ENCODE measurements at regions not wholly inside any gene's neighbourhood (a gene's known extent, or its start where the extent isn't known, plus 50 kb on each side); places are given as distances from the start of the nearest gene placed in this dataset.

- Histone ChIP-seq H3K36me3 (ENCODE audit: control insufficient read depth in 2 of 2, insufficient read depth in 1 of 2, low read length in 2 of 2) (no peaks in the 10 kb centered on the region), H3K4me1 (ENCODE audit: control insufficient read depth, insufficient read depth, low read length) (no peaks in the 10 kb centered on the region), H3K27ac (ENCODE audit: extremely low read depth, low read depth, low read length) (no peak overlapping the region), H3K9me3 (ENCODE audit: control insufficient read depth, insufficient read depth, low read depth, low read length) (no peaks in the 10 kb centered on the region), H3K4me3 (ENCODE audit: low read depth, low read length) (no peak overlapping the region)
- TF ChIP-seq, protein P1, sequence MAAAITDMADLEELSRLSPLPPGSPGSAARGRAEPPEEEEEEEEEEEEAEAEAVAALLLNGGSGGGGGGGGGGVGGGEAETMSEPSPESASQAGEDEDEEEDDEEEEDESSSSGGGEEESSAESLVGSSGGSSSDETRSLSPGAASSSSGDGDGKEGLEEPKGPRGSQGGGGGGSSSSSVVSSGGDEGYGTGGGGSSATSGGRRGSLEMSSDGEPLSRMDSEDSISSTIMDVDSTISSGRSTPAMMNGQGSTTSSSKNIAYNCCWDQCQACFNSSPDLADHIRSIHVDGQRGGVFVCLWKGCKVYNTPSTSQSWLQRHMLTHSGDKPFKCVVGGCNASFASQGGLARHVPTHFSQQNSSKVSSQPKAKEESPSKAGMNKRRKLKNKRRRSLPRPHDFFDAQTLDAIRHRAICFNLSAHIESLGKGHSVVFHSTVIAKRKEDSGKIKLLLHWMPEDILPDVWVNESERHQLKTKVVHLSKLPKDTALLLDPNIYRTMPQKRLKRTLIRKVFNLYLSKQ (tag by site-specific recombination; IDR thresholded peaks at IDR 0.05; ENCODE audit: borderline replicate concordance): no peak
- TF ChIP-seq ZNF433 (tag by site-specific recombination; IDR thresholded peaks at IDR 0.05; ENCODE audit: low read depth): no peak
- no peak for TF ChIP-seq ZNF184 (tag by site-specific recombination; IDR thresholded peaks at IDR 0.05)
- no peak for TF ChIP-seq ZNF549 (tag by site-specific recombination; IDR thresholded peaks at IDR 0.05)
- ChIA-PET CTCF (no interaction called here), POLR2A (no interaction called here)
Measured at GRCh38 chr12:45626965-45627364, 102.5 kb upstream of the ARID2 start.

- H3K4me1 ChIP-seq (ENCODE audit: control insufficient read depth, insufficient read depth, low read length): no peaks in the 10 kb centered on the region
- H3K9me3 ChIP-seq (ENCODE audit: control insufficient read depth, insufficient read depth, low read depth, low read length): no peaks in the 10 kb centered on the region
- POLR2A ChIA-PET: interaction anchor here (0.6 kb wide), 1 partner anchor 29 kb away, joined by 3 read pairs; no protein-coding TSS in a partner anchor
- CTCF ChIA-PET: no interaction called here
- TF ChIP-seq SP3 (tag by site-specific recombination; IDR thresholded peaks at IDR 0.05) (no peak), ZNF335 (tag by site-specific recombination; conservative IDR thresholded peaks at IDR 0.05) (no peak), GLI2 (tag by site-specific recombination; IDR thresholded peaks at IDR 0.05; ENCODE audit: borderline replicate concordance, low read depth) (no peak), ZNF791 (tag by site-specific recombination; IDR thresholded peaks at IDR 0.05) (no peak), ZNF184 (tag by site-specific recombination; IDR thresholded peaks at IDR 0.05) (no peak), ZNF10 (tag by site-specific recombination; IDR thresholded peaks at IDR 0.05) (no peak), ZBTB7A (tag by site-specific recombination; IDR thresholded peaks at IDR 0.05; ENCODE audit: low read depth) (no peak), ZFP69B (tag by site-specific recombination; IDR thresholded peaks at IDR 0.05) (no peak), ZNF513 (tag by site-specific recombination; IDR thresholded peaks at IDR 0.05) (no peak), ZNF398 (tag by site-specific recombination; IDR thresholded peaks at IDR 0.05) (no peak)
- H3K27ac ChIP-seq (ENCODE audit: extremely low read depth, low read depth, low read length): no peak overlapping the region
- H3K4me3 ChIP-seq (ENCODE audit: low read depth, low read length): no peak overlapping the region
- H3K36me3 ChIP-seq (ENCODE audit: control insufficient read depth in 2 of 2, insufficient read depth in 1 of 2, low read length in 2 of 2): no peaks in the 10 kb centered on the region
Measured at GRCh38 chr12:45627407-45628069, 102.0 kb upstream of the ARID2 start.

DNA sequence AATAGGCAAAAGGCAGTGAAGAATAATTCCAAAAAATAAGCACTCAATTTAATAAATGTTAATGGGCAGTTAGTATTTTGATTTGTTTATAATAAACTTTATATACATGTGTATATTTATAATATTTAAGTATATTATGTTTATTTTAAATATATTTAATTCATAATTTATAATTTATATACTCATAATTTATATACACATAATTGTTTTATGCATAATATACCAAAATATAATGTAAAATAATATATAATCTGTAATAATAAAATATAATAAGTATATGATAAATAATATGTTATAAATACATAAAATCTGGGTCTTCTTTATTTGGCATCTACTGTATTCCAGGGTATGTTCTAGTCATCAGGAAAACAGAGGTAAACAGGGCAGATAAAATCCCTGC, 100.2 kb upstream of the ARID2 start:
- Histone ChIP-seq H3K4me3 (ENCODE audit: low read depth, low read length) (no peak overlapping the region), H3K27ac (ENCODE audit: extremely low read depth, low read depth, low read length) (no peak overlapping the region), H3K36me3 (ENCODE audit: control insufficient read depth in 2 of 2, insufficient read depth in 1 of 2, low read length in 2 of 2) (no peaks in the 10 kb centered on the region), H3K4me1 (ENCODE audit: control insufficient read depth, insufficient read depth, low read length) (no peaks in the 10 kb centered on the region), H3K9me3 (ENCODE audit: control insufficient read depth, insufficient read depth, low read depth, low read length) (no peaks in the 10 kb centered on the region)
- ChIA-PET POLR2A (no interaction called here), CTCF (interaction anchor here (0.5 to 0.6 kb wide), 3 partner anchors 91 to 1791 kb away, joined by 3 to 4 read pairs (median 3); no protein-coding TSS in a partner anchor)
- TF ChIP-seq ZNF223 (tag by site-specific recombination; IDR thresholded peaks at IDR 0.05) (no peak), BCL11B (tag by site-specific recombination; IDR thresholded peaks at IDR 0.05; ENCODE audit: low read depth) (no peak), ZNF513 (tag by site-specific recombination; IDR thresholded peaks at IDR 0.05) (no peak), WT1 (tag by site-specific recombination; IDR thresholded peaks at IDR 0.05) (no peak), EGR2 (tag by site-specific recombination; IDR thresholded peaks at IDR 0.05; ENCODE audit: low read depth) (no peak), ZNF416 (tag by site-specific recombination; IDR thresholded peaks at IDR 0.05) (no peak), ZNF354C (tag by site-specific recombination; IDR thresholded peaks at IDR 0.05; ENCODE audit: borderline replicate concordance, low read depth) (no peak), TSHZ1 (tag by site-specific recombination; IDR thresholded peaks at IDR 0.05; ENCODE audit: borderline replicate concordance) (no peak), ZNF621 (tag by site-specific recombination; IDR thresholded peaks at IDR 0.05) (no peak)

Measured in HEK293 (cell line).